SK-N-DZ (cell line): ENCODE measurements at regions not wholly inside any gene's neighbourhood (a gene's known extent, or its start where the extent isn't known, plus 50 kb on each side); places are given as distances from the start of the nearest gene placed in this dataset.

ENCODE experiments used
- DNase-seq: peaks from one replicate; pipeline ENCODE4 v3.0.0-alpha.2; 2015; ENCODE audit warnings: low spot score

DNA sequence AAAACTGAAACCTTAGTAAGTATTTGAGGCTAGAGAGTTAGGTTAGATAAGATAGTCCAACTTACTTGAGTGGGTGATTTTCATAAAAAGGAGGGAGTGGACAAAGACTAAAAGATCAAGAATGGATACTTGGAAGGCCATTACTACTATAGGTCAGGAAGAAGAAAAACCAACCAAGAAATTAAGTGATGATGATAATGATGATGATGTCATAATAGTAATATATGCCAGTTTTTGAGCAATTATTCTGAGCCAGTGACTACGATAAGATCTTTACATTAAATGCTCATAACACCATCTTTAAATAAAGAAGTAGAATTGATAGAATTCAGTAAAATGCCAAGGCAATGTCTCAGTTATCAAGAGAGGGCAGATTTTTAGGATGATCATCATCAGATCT, 430.7 kb upstream of the ADAMTS5 start:
- DNase-seq, result no peak

GRCh38 chr21:27393726-27394125, 426.8 kb upstream of the ADAMTS5 start:
- no peak for DNase-seq

- no peak for DNase-seq
Observed at GRCh38 chr21:27391990-27392389, 425.1 kb upstream of the ADAMTS5 start.

DNA sequence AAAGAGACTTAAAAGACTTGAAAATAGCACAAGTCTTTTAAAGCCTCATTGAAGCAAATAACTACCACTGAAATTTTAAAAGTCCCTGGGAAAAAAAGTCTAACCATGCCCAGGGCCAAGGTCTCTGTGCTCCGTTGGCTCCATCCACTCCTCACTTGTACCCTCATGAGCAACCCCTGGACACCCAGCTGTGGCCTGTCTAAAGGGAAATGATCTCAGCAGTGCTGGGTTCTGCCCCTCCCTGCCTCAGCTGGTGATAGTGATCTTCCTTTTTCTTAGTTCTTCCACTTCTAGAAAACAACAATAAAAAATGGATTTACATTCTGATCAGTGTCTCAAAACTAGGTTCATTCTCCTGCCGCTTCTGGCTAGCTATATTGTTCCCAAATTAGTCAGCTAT, 423.5 kb upstream of the ADAMTS5 start:
- DNase-seq, result no peak

DNA sequence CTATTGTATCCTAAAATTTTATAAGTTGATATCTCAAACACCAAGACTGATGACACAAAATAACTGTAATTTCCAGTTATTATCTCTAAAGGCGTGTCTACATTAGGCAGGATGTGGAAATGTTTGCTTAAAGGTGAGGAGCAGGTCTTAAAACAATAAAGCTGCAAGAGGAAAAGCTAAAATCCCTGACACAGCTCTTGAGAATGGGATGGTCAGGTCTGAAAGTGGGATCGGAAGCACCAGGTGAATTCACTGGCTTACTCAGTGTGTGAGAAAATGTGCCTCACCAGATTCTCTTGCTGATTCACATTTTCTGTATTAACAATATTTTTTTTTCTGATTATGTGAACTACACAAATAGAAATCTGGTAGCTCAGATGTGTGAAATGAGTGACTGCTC, 421.9 kb upstream of the ADAMTS5 start:
- DNase-seq, result no peak

DNA sequence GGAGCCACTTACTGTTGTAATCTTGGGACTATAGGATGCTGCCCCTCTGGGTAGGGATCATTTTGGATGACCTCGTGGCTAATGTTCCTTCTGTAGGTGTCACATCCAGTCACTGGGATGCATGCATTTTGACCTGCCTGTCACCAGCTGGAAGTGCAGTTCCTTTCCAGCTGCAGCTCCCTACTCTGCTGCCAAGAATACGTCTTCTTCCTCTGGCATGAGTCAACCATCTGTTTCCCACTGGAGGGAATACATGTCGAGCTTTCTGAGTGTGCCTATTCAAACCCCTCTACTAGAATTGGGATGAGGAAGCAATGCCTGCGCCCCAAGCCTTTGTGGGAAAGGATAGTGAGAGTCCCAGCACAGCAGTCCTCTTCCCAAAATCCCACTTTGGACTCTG, 415.5 kb upstream of the ADAMTS5 start:
- no peak for DNase-seq

DNA sequence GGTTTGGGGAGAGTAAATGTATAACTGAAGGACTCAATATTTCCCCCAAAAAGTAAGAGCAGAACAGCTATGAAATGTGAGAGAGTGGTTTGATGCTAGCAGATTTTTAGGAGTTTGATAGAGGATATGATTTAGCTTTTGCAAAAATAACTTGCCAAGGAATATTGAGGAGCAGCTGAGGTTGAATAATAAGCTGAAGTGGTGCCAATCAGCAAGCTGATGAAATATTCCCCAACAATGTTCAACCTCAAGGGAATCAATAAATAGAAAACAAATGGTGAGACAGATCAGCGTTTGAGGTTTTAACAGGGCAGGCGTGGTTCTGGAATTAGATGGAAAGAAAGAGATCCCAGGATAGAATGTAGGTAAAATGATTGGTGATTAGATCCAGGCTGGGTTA, 413.4 kb upstream of the ADAMTS5 start:
- no peak for DNase-seq

DNA sequence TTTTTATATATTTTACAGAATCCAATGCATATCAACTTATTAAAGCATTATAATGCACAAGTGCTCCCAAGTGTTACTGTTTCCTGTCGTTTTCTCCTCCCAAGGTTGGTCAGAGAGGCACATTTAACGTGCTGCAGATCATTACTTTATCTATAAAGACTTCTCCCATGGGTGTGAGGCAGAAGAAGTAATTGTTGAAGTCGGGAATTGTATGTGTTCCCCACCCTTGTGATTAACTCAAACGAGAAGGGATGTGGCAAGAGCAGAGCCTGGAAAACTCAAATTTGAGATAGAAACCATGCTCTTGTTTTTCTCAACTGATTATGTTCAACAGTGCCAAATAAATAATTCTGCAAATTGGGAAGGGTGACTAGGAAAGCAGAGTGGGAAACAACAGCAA, 412.5 kb upstream of the ADAMTS5 start:
- DNase-seq, result no peak

DNA sequence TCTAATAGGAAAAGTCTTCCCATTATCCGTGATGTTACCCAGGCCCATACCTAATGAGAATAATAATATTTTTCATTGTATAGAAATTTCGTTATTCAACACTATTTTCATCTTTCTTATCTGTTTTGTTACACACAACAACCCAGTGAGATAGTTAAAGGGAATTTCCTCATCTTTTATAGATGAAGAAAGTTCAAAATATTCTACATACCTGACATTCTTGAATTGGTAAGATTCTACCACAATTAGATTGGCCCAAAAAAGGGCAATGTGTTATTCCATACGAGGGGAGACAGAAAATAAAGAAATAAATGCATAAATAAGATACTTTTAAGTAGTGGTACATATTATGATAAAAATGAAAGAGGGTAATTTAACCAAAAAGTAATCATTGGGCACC, 405.5 kb upstream of the ADAMTS5 start:
- DNase-seq, result no peak

GRCh38 chr21:27371975-27372331, 405.1 kb upstream of the ADAMTS5 start:
- no peak for DNase-seq

DNA sequence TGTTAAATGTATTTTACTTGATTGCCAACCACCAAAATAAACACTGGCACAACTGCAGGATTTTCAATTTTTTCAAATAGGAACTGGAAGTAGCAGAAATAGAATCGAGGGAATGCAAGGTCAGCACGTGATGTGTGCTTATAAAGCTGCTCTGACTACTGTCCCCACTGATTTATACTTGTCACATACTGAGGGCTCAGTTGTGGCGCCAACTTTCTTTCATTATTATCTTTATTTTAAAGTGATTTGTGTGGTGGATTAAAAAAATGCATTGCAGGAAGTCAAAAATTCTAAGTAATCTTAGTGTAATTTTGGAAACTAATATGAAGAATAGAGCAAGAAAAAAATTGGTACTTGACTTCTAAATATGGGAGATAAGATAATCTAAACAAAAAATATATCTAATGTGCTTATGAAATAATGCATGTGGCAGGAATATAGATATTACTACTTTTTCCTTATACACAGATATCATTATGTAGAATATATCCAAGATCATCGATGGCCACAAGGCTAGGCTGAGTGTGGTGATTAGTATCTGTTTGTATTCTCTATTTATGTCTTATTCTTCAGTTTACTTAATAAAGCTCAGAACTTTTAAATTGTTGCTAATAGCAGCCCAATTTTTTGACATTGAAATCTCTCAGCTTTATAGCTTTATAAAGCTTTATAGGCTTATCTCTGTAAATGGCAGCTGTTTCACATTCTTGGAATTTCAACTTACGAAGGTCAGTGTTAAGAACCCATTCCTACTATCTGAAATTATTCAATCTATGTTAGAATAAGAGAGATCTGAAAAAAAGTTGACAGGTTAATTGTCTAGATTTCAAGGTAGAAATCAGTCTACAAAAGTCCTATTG, 404.5 kb upstream of the ADAMTS5 start:
- no peak for DNase-seq

DNA sequence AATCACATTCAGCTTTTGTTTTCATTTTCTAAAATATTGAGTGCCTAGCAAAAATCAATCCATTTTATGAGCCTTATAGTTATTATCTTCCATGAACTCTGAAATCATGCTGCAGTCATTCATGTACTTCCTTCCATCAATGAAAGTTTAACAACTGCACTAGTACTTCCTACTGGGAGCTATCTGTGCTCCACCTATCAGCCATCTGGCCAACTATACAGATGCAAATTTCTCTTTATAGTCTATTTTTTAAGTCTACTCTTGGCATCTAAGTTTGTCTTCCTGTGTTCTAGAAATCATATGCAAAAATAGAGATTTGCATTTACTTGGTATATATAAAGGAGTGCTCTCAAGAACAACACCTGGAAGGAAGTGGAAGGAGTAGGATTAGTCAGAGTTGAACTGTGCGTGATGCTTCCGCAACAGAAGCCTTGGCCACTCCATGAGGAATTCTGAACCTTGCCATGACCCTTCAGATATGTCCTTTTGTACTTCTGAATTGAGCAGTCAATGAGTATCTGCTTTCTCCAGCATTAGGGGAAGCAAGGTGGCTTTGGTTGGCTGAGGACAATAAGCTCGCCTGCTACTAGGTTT, 403.2 kb upstream of the ADAMTS5 start:
- no peak for DNase-seq

GRCh38 chr21:27369234-27369633, 402.3 kb upstream of the ADAMTS5 start:
- no peak for DNase-seq

DNA sequence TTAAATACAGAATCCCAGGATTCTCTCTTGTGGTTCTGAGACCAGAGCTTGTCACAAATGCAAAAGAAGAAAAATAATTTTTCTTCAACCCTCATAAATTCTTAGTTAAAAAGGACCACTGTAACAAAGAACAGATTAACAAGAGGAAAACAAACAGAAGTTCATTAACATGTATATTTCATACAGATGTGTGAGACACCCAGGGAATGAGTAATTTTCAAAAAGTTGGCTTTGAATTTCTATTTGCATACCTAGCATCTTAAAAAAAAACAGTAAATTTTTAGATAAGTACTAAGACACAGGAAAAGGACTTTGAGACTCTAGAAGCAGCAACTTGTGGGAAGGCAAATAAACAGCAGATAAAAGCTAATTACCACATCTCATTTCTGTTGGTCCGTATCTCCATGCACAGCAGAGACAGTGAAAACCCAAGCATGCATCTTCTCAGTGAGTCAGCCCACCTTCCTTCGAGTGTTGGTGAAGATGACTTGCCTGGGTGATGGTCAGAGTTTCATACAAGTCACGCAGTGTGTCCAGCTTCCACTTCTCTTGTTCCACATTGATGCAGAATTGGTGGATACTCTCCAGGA, 399.9 kb upstream of the ADAMTS5 start:
- DNase-seq, result no peak

- no peak for DNase-seq
Observed at GRCh38 chr21:27366036-27366435, 399.1 kb upstream of the ADAMTS5 start.

- DNase-seq, result no peak
Observed at GRCh38 chr21:27365394-27365793, 398.5 kb upstream of the ADAMTS5 start.

- DNase-seq, result no peak
Observed at GRCh38 chr21:27363719-27364477, 397.0 kb upstream of the ADAMTS5 start.

- no peak for DNase-seq
Observed at GRCh38 chr21:27362249-27362648, 395.4 kb upstream of the ADAMTS5 start.

DNA sequence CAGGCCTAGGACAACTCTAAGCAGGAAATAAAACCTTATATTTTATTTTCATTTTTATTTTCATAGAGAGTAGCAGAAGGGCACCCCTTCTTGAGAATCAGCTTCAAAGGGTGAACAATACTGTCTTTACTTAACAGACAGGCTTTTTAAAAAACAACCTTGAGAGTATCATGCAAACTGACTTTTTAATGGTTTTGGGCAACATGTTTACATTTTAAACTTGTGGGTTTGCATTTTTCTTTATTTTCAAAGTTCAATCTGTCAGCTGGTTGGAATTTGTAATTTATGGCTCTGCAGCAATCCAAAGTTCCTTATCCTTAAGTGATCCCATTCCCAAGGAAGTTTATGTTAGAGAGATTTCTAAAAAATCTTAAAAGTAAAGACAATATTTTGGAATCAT, 392.3 kb upstream of the ADAMTS5 start:
- DNase-seq, result no peak

DNA sequence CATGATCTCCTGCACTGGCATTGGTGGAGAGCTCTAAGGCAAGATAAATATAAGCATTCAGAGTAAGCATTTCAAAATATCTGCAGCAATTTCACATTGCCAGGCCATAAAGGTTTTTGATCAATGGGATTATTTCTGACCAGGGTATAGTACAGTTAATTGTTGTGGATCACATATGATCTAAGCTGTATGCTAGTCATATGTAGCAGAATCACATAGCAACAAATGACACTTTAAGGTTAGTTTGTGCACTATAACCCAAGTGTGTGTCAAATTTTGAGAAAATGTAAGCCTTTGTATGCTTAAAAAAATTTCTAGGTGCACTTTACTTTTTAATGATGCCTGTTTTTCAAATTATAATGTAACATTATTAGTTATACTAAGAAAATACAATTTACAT, 386.0 kb upstream of the ADAMTS5 start:
- DNase-seq, result no peak

DNA sequence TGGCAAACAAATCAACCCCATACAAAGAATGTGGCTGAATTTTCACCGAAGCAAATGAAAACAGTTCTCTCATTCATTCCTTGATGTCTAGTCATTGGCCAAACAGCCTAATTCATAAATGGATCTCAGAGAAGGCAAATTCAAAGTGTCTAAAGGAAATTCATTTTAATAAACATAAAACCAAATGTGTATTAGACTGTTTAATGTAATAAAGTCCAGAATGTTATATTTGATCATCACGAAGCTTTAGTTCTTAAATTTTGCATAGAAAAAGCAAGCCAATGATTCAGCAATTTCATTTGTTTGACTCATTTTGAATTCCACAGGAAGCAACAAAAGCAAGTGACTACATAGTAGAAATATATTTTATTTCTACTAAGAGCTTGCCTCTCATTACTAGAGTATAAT, 379.2 kb upstream of the ADAMTS5 start:
- DNase-seq, result no peak

- no peak for DNase-seq
Observed at GRCh38 chr21:27339902-27340301, 373.0 kb upstream of the ADAMTS5 start.
